Globus pallidus (tissue), 1 donor: ENCODE measurements at regions not wholly inside any gene's neighbourhood (a gene's known extent, or its start where the extent isn't known, plus 50 kb on each side); places are given as distances from the start of the nearest gene placed in this dataset.

Experiments used
- DNase-seq: peaks from one replicate; pipeline ENCODE4 v3.0.0-alpha.2; 2015; ENCODE audit warnings: low spot score

DNA sequence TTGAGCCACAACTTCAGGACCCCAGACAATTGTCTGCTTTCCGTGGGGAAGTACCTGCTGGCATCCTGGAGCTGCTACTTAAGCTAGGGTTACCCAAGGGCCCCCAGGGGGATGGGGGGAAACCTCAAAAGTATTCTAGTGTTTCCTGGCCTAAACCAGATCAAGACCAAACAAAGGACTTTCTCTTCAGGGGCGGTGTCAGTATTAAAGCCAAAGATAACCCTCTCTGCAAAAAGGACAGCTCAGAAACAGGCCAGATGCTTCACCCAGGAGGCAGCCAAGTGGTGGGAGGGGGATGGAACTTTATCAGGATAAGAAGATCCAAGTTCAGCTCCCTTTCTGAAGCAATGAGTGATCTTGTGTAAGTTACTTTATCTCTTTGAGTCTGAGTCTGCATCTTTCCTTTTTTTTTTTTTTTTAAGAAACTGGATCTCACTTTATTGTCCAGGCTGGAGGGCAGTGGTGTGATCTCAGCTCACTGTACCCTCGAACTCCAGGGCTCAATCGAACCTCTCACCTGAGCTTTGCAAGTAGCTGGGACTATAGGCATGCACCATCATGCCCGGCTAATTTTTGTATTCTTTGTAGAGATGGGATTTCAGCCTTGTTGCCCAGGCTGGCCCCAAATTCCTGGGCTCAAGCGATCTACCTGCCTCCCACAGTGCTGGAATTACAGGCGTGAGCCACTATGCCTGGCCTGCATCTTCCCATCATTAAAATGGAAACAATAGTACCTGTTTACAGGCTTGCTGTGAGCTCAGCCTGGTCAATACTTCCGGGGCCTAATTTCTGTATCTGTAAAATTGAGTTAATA lies 151.8 kb upstream of the PTPRM start:
- DNase-seq = no peak

GRCh38 chr18:7417727-7418126 lies 149.4 kb upstream of the PTPRM start:
- DNase-seq = no peak

- DNase-seq = no peak
Measured at GRCh38 chr18:7429831-7430230, 137.3 kb upstream of the PTPRM start.

DNA sequence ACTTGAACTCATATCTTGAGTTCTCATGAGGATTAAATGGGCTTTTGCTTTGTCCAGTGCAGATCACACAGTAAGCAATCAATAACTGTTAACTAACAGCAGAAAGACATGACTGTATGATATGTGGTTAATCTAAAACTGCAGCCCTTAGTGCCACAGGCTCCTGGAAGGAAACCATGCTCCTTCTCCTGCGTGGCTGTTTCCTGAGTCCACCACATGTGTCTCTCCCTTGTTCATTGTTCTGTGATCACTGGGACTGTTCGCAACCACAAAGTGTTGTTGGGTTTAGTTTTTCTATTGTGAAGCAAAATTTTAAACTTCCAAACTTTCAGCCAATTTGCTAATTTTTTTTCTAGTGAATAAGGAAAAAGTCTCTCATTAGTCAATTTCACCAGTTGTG lies 130.9 kb upstream of the PTPRM start:
- DNase-seq = no peak

GRCh38 chr18:7437870-7438269 lies 129.2 kb upstream of the PTPRM start:
- no peak for DNase-seq

DNA sequence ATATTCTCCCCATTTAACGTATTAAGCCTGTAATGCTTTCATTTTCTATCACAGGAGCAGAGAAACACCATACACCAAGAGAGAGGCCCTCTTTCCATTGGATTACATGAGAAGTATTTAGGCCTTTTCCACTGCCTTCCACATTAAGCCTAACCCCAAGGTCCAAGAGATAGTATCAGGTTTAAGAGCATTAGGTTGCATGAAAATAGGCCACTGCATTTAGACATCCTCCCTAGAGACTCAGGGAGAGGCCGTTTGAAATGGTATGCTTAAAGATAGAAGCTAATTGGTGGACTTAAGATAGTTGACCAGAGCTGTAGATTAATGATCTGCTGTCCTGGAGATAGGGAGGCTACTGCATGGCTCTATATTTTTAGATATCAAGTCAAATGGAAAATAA lies 128.5 kb upstream of the PTPRM start:
- DNase-seq = no peak

DNA sequence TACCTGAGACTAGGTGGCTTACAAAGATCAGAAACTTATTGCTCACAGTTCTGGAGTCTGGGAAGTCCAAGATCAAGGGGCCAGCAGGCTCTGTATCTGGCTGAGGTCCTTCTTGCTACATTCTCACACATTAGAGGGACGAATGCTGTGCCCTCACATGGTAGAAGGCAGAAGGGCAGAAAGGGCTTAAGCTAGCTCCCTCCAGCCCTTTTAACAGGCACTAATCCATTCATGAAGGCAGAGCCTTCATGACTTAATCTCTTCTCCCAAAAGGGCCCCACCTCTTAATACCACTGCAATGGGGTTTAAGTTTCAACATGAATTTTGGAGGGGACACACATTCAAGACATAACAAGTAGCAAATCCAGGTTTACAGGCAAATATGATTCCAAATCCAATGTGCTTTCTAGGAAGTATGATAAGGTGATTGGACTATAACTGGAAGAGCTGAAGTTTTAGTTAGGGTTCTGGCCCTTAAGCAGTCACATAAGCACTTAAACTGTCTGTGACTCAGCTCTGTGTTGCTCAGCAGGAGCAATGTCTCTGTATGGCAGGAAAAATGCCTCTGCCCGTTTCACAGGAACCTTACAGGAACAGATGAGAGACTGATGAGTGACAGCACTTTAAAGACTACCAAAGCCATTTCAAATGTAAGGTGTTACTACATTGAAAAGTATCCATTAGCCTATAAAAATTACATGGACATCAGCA lies 119.6 kb upstream of the PTPRM start:
- DNase-seq = no peak

GRCh38 chr18:7452331-7452730 lies 114.8 kb upstream of the PTPRM start:
- DNase-seq = peak; percentile 30

DNA sequence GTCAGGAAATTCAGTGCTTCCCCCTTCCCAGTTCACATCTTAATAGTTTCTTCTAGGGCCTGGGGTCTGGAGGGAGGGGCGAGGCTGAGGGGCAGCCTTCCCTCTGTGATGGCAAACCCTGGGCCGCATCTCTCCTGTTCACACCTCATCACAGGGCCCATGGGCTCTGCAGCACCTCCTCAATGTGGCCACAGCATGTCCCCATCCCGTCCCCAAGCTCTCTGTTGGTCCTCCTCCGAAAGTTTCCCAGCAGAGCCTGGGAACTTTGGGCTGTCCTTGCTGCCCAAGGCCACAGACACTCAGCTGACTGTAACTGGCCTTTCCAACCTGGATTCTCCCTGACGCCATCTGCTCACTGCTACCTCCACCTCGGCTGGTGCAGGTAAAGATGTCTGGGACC lies 112.7 kb upstream of the PTPRM start:
- no peak for DNase-seq

- DNase-seq = no peak
Measured at GRCh38 chr18:7456376-7456775, 110.7 kb upstream of the PTPRM start.

GRCh38 chr18:7457262-7457661 lies 109.9 kb upstream of the PTPRM start:
- no peak for DNase-seq

- DNase-seq = no peak
Measured at GRCh38 chr18:7458884-7459283, 108.2 kb upstream of the PTPRM start.

DNA sequence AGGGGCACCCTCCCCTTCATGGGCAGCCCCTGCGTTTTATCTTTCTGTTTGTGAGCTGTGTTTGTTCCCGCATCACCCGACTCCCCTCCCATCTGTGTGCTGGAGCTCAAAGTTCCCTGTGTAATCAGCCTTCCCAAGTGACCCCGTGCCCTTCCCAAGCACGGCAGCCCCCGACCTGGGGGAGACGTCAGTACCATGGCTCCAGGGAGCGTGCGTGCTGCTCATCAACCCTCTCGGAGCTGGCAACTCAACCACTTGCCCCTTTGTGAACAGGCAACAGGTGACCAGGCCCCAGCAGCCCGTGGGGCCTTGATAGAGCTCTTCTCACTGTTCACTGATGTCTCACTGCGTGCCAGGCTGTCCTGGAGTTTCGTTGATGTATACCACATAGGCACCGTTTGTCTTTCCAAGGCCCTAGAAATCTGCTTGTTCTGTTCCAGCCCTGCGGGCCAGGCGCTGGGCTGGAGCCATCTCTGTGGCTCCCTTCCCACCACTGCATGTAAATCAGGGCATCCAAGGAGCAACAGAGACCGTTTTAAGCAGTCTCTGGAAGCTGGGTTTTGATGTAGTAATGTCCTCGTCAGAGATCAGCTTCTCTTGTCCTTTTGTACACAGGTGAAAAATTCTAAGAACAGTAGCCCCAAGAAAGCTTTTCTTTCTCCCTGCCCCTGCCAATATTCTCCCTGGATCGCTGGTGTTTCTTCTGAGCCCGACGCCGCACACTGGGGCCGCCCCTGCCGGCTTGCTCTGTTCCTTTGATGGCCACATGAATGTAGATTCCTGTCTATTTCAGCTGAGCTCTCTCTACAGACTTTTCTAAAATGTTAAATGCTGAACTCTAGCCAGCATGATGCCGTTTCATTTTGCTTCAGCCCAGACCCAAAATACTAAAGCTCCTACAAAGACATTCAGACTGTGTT lies 107.0 kb upstream of the PTPRM start:
- peak; percentile 61 for DNase-seq

GRCh38 chr18:7464245-7464966 lies 102.7 kb upstream of the PTPRM start:
- no peak for DNase-seq

DNA sequence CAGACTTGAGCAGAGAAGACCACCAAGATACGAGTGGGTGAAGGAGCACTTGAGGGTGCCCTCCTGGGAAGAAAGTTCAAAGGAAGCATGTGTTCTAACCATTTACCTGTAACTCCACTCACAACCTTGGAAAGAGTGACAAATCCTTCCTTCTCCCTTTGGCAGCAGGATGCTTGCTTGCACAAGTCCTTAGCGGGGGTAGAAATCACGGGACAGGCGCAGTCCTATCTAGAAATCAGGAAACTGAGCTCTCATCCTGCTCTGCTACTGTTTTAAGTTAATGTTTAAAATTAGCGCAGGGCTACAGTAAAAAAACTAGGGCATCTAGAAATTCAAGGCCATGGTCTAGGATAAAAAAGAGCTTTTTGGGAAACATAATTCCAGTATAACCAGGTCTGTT lies 100.9 kb upstream of the PTPRM start:
- no peak for DNase-seq

GRCh38 chr18:7467708-7468466 lies 99.2 kb upstream of the PTPRM start:
- DNase-seq = no peak

- no peak for DNase-seq
Measured at GRCh38 chr18:7470101-7470500, 97.0 kb upstream of the PTPRM start.

- no peak for DNase-seq
Measured at GRCh38 chr18:7470503-7470902, 96.6 kb upstream of the PTPRM start.

- DNase-seq = no peak
Measured at GRCh38 chr18:7476386-7476785, 90.7 kb upstream of the PTPRM start.

GRCh38 chr18:7479756-7480155 lies 87.4 kb upstream of the PTPRM start:
- no peak for DNase-seq

DNA sequence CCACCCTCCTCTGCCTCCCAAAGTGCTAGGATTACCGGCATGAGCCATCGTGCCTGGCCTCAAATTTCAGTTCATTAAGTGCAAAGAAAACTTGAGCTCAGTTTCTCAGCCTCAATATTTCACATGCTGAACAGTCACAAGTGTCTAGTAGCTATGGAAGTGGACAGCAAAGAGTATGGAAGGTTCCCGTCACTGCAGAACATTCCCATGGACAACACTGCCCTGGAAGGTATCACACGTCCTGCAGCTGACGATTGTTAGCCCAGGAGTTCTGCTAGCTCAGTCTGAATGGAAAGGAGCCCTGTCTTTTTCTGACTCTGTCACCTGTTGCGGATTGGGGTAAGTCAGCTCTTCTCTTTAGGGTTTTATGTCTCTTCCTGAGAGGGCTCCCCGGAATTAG lies 86.2 kb upstream of the PTPRM start:
- DNase-seq = no peak
